Stimulated activated naive B cell treated with anti-CD40 and anti-IgM and Interleukin-4, amounts not matched to agents 10 μg/mL and 1 μg/mL and 100 μg/mL, for 72 hours (primary cell): ENCODE measurements at regions not wholly inside any gene's neighbourhood (a gene's known extent, or its start where the extent isn't known, plus 50 kb on each side); places are given as distances from the start of the nearest gene placed in this dataset.

Source experiments
- ATAC-seq, 2 donors: fragments of 150-1000 bp; cut with Tn5 transposase; replicated peaks; 2 replicates each; pipeline ENCODE4 v1.10.0; 2021; ENCODE audit warnings: moderate library complexity in 1 of 2
- DNase-seq: peaks from one replicate; pipeline ENCODE4 v3.0.0; 2021
- H3K27ac Mint-ChIP-seq: one replicate; pipeline ENCODE4 v1.8.0; 2022; ENCODE audit warnings: mild to moderate bottlenecking, mixed read lengths
- H3K27me3 Mint-ChIP-seq, 2 donors: one replicate each; pipeline ENCODE4 v1.8.0; 2022; ENCODE audit warnings: mixed read lengths in 2 of 2
- H3K36me3 Mint-ChIP-seq, 2 donors: one replicate each; pipeline ENCODE4 v1.8.0; 2022; ENCODE audit warnings: mixed read lengths in 2 of 2, mild to moderate bottlenecking in 1 of 2
- H3K4me1 Mint-ChIP-seq, 2 donors: one replicate each; pipeline ENCODE4 v1.8.0; 2022; ENCODE audit warnings: mixed read lengths in 2 of 2, mild to moderate bottlenecking in 1 of 2
- H3K4me3 Mint-ChIP-seq, 2 donors: one replicate each; pipeline ENCODE4 v1.8.0; 2022; ENCODE audit warnings: mild to moderate bottlenecking in 2 of 2, mixed read lengths in 2 of 2, moderate library complexity in 1 of 2
- H3K9me3 Mint-ChIP-seq, 2 donors: one replicate each; pipeline ENCODE4 v1.8.0; 2022; ENCODE audit warnings: mixed read lengths in 2 of 2, mild to moderate bottlenecking in 1 of 2

GRCh38 chr16:87248714-87249113, 68.5 kb downstream of the C16orf95 start:
- Mint-ChIP-seq H3K4me3 (no peak overlapping the region), H3K27ac (no peak overlapping the region)
- ATAC-seq = no peak

GRCh38 chr16:87249425-87249824, 67.8 kb downstream of the C16orf95 start:
- H3K4me3 Mint-ChIP-seq = no peak overlapping the region
- H3K27ac Mint-ChIP-seq = no peak overlapping the region
- ATAC-seq (no peak), DNase-seq (no peak)
- peaks cover 0 to 8% of the 10 kb centered on the region in 2 donors for H3K4me1 Mint-ChIP-seq
- H3K36me3 Mint-ChIP-seq = no peaks in the 10 kb centered on the region
- no peaks in the 10 kb centered on the region for H3K9me3 Mint-ChIP-seq
- no peaks in the 10 kb centered on the region for H3K27me3 Mint-ChIP-seq

More at GRCh38 chr16:87248714-87249113, 68.5 kb downstream of the C16orf95 start:
- Mint-ChIP-seq H3K27me3 (no peaks in the 10 kb centered on the region), H3K4me1 (peaks cover 0 to 8% of the 10 kb centered on the region in 2 donors), H3K9me3 (no peaks in the 10 kb centered on the region), H3K36me3 (no peaks in the 10 kb centered on the region)
- DNase-seq = no peak

DNA sequence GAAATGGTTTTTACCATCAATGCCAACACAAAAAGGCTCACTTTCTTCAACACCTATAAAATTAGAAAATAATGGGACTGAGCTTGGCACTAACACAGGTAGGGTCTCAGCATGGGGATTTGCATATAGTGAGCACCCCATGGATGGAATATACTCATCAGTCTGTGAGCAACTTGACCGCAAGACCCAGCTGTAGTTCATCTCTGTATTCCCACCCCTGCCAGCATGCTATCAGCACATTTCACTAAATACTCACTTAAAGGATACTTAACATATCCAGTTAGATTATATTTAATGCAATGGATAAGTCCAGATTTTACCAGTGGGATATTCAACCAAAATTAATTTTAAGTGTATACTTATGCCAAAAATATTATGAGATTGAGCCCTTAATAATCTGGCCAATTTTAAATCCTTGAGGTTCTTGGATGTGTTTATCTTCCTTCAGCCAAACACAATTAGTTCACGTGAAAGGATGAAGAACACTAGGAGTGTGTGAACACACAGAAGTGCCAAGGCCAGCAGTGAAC, 66.7 kb downstream of the C16orf95 start:
- no peak overlapping the region for H3K27ac Mint-ChIP-seq
- H3K4me1 Mint-ChIP-seq = peaks cover 0 to 8% of the 10 kb centered on the region in 2 donors
- H3K36me3 Mint-ChIP-seq = no peaks in the 10 kb centered on the region
- H3K9me3 Mint-ChIP-seq = no peaks in the 10 kb centered on the region
- H3K27me3 Mint-ChIP-seq = no peaks in the 10 kb centered on the region
- DNase-seq (no peak), ATAC-seq (no peak)
- H3K4me3 Mint-ChIP-seq = no peak overlapping the region

GRCh38 chr16:87252269-87252970, 64.8 kb downstream of the C16orf95 start:
- Mint-ChIP-seq H3K27ac (no peak overlapping the region), H3K9me3 (no peaks in the 10 kb centered on the region), H3K36me3 (no peaks in the 10 kb centered on the region), H3K4me1 (peaks cover 0 to 8% of the 10 kb centered on the region in 2 donors), H3K4me3 (no peak overlapping the region), H3K27me3 (no peaks in the 10 kb centered on the region)
- ATAC-seq (no peak), DNase-seq (no peak)
